Activated naive CD4-positive, alpha-beta T cell treated with anti-CD3 and anti-CD28 coated beads for 36 hours (primary cell): ENCODE measurements at regions not wholly inside any gene's neighbourhood (a gene's known extent, or its start where the extent isn't known, plus 50 kb on each side); places are given as distances from the start of the nearest gene placed in this dataset.

Experiments
- CTCF ChIA-PET: fragments of 350-600 bp; sonication (Branson Sonifier 250); formaldehyde crosslinking; loops from one replicate; lab custom pipeline; 2021; ENCODE audit warnings: antibody characterized with exemption; lab: Charles Lee
- DNase-seq: peaks from one replicate; pipeline ENCODE4 v3.0.0-alpha.2; 2020
- H3K27ac Mint-ChIP-seq: one replicate; pipeline ENCODE4 v1.8.0; 2021; ENCODE audit warnings: mild to moderate bottlenecking, mixed read lengths
- H3K27me3 Mint-ChIP-seq: one replicate; pipeline ENCODE4 v1.8.0; 2021; ENCODE audit warnings: low read depth, mixed read lengths
- H3K36me3 Mint-ChIP-seq: one replicate; pipeline ENCODE4 v1.8.0; 2021; ENCODE audit warnings: low read depth, mixed read lengths
- H3K4me1 Mint-ChIP-seq: one replicate; pipeline ENCODE4 v1.8.0; 2021; ENCODE audit warnings: low read depth, mixed read lengths
- H3K4me3 Mint-ChIP-seq: one replicate; pipeline ENCODE4 v1.8.0; 2021; ENCODE audit warnings: mild to moderate bottlenecking, moderate library complexity, mixed read lengths
- H3K9me3 Mint-ChIP-seq: one replicate; pipeline ENCODE4 v1.8.0; 2021; ENCODE audit warnings: mixed read lengths
- intact Hi-C: fragments of 100-400 bp; cut with micrococcal nuclease; formaldehyde crosslinking; loops from one replicate; pipeline ENCODE4 v1.15.1; 2023

DNA sequence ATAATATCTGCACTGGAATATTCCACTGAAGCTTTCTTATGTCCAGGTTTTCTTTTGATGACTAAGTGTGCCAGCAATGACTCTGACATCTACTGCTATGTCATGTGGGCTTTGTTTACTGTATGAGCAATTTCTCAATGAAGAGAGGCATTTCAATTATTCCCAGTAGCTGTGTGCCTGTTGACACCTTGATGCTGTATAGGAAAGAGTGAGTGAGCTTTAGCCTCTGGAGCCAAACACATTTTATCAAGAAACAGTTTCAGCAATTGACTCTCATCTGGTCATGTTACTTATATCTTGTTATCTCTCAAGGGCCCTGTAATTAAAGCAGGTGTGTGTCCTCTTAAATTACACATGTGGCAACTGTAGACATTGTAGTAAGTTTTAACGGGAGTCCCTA, 493.2 kb upstream of the FANCL start:
- H3K27me3 Mint-ChIP-seq: peaks cover 2% of the 10 kb centered on the region
- intact Hi-C loops: no loop called here
- no peaks in the 10 kb centered on the region for H3K36me3 Mint-ChIP-seq
- no peak overlapping the region for H3K4me3 Mint-ChIP-seq
- no peaks in the 10 kb centered on the region for H3K9me3 Mint-ChIP-seq
- H3K27ac Mint-ChIP-seq: no peak overlapping the region
- CTCF ChIA-PET: interaction anchor here (0.5 kb wide), 1 partner anchor 608 kb away, joined by 3 read pairs; no protein-coding TSS in a partner anchor
- no peak for DNase-seq
- no peaks in the 10 kb centered on the region for H3K4me1 Mint-ChIP-seq

DNA sequence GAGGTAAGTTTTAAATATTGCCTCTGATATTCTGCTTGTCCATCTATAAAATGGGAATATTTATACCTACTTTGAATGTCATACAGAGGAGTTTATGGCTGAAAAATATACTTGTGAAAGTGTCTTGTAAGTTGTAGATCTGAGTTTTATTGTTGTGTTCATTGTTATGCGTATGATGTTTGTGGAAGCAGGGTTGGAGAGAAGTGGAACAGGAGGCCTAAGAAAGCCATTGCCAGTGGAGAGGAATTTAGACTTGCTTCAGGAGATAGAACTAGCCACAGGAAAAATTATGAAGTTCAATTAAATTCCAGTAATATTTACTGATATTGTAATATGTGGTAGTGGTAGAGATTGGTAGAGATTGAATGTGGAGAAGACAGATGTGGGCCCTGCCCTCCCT, 491.9 kb upstream of the FANCL start:
- Mint-ChIP-seq H3K4me1 (no peaks in the 10 kb centered on the region), H3K27me3 (no peaks in the 10 kb centered on the region), H3K4me3 (no peak overlapping the region), H3K36me3 (no peaks in the 10 kb centered on the region), H3K9me3 (no peaks in the 10 kb centered on the region), H3K27ac (no peak overlapping the region)
- intact Hi-C loops: no loop called here
- CTCF ChIA-PET: no interaction called here
- no peak for DNase-seq

DNA sequence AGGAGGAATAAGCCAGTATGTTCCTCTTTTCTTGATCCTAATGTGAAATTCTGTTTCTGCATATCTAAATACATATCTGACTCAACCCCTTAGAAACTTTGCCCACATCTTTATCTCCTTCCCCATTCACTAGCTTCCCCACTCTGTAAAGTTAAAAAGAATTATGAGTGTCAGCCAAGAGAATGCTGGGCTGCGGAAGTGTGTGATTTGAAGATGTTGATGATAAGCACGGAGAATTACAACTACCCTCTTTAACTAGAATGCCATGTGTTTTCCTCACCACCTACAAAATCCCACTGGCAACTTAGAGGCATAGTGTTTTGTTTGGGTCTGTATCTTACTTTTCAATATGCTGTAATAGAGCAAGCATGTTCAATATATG, 490.4 kb upstream of the FANCL start:
- no peaks in the 10 kb centered on the region for H3K27me3 Mint-ChIP-seq
- intact Hi-C loops: no loop called here

DNA sequence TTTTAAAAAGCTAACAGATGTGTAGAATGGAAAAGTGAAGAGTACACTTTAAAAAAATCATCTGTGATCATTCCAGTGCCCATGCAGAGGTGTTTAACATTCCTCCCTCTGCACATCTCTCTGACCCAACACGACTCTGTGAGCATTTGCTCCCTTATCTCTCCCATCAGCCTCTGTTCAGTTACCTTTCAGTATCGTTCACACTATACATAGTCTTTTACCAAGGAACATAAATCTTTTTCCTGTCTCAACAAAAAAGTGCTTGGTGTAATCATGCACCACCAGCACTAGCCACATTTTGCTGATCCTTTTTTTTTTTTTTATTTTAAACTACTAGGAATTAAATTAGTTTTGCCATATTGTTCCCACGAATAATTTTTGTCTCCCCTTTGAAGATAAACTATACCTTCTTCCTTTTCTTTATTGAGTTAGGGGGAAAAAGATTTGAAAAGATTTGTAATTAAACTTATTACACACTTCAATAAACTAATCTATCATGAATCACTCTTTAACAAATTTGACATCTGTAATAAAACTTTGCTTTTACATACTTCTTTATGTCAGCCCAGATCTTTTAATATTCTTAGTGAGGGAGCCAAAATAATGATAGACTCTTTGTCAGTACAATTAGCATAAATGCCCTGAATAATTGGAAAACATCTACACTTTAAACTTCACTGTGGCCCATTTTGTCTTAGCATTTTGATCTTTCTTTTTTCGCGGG, 489.8 kb upstream of the FANCL start:
- intact Hi-C loops: no loop called here
- Mint-ChIP-seq H3K9me3 (no peaks in the 10 kb centered on the region), H3K27me3 (no peaks in the 10 kb centered on the region), H3K4me3 (no peak overlapping the region), H3K36me3 (no peaks in the 10 kb centered on the region), H3K27ac (no peak overlapping the region), H3K4me1 (no peaks in the 10 kb centered on the region)
- DNase-seq: no peak
- CTCF ChIA-PET: no interaction called here

More for the DNA sequence above, 490.4 kb upstream of the FANCL start:
- H3K27ac Mint-ChIP-seq: no peak overlapping the region
- CTCF ChIA-PET: no interaction called here
- no peaks in the 10 kb centered on the region for H3K9me3 Mint-ChIP-seq
- no peak overlapping the region for H3K4me3 Mint-ChIP-seq
- H3K4me1 Mint-ChIP-seq: no peaks in the 10 kb centered on the region
- DNase-seq: no peak
- H3K36me3 Mint-ChIP-seq: no peaks in the 10 kb centered on the region

DNA sequence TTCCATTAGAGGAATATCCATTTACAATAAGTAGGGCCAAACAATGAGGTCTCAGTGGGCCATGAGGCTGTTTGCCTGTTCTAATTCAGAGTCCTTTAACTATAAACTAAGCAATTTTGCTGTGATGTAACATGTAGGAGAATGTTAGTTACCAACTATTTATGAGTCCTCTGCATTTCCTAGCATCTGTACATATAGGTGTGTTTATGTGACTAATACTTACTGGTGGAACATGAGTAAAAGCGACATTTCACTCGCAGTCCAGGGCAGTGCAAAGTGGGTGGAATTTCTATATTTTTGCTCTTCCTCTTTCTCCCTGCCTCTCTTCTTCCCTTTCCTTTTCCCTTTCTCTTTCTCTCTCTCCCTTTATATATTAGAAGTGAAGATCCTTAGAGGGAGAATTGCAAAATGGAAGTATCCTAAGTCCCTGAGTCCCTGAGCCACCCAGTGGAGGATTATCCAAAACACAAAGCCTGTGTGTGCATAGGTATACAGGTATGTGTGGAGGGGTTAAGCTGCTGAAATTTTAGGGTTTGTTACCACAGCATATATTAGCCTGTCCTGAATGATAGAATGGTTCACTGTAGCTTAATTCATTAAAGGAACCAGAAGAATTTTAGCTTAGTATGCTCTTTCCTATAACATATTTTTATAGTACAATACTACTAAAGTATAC, 487.0 kb upstream of the FANCL start:
- Mint-ChIP-seq H3K4me1 (no peaks in the 10 kb centered on the region), H3K36me3 (no peaks in the 10 kb centered on the region), H3K27me3 (no peaks in the 10 kb centered on the region), H3K27ac (no peak overlapping the region), H3K9me3 (no peaks in the 10 kb centered on the region), H3K4me3 (no peak overlapping the region)
- intact Hi-C loops: no loop called here
- CTCF ChIA-PET: no interaction called here
- DNase-seq: no peak

DNA sequence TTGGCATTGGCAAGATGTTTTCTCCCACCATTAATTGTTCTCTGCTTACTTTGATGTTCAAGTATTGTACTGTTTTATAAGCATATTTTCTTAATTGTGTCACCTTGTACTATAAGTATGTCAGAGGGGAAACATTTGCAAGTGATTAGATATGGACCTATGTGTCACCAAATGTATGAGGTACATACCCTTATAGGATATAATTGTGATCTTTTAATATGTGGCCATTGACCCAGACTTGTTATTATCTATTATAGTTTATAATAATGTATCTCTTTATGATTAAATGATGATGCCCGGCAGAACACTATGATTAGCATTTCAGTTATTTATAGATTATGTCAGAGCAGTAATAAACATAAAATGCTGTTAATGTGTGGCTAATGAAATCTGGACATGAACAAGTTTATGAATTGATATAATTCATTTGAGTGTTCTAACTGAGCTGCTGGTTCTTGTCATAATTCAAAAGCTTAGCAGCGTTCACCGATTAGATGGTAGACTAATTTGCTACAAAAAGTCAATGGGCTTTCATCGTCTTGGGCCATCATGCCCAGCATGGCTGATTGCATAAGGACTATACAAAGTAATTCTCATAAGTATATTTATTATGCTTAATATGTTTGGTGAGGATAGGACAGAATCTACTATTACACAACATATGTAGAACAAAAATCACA, 480.9 kb upstream of the FANCL start:
- no peak overlapping the region for H3K27ac Mint-ChIP-seq
- H3K27me3 Mint-ChIP-seq: peaks cover 3% of the 10 kb centered on the region
- DNase-seq: no peak
- H3K9me3 Mint-ChIP-seq: no peaks in the 10 kb centered on the region
- H3K36me3 Mint-ChIP-seq: no peaks in the 10 kb centered on the region
- intact Hi-C loops: no loop called here
- no peaks in the 10 kb centered on the region for H3K4me1 Mint-ChIP-seq
- CTCF ChIA-PET: interaction anchor here (0.5 kb wide), 1 partner anchor 151 kb away, joined by 4 read pairs; no protein-coding TSS in a partner anchor
- no peak overlapping the region for H3K4me3 Mint-ChIP-seq

DNA sequence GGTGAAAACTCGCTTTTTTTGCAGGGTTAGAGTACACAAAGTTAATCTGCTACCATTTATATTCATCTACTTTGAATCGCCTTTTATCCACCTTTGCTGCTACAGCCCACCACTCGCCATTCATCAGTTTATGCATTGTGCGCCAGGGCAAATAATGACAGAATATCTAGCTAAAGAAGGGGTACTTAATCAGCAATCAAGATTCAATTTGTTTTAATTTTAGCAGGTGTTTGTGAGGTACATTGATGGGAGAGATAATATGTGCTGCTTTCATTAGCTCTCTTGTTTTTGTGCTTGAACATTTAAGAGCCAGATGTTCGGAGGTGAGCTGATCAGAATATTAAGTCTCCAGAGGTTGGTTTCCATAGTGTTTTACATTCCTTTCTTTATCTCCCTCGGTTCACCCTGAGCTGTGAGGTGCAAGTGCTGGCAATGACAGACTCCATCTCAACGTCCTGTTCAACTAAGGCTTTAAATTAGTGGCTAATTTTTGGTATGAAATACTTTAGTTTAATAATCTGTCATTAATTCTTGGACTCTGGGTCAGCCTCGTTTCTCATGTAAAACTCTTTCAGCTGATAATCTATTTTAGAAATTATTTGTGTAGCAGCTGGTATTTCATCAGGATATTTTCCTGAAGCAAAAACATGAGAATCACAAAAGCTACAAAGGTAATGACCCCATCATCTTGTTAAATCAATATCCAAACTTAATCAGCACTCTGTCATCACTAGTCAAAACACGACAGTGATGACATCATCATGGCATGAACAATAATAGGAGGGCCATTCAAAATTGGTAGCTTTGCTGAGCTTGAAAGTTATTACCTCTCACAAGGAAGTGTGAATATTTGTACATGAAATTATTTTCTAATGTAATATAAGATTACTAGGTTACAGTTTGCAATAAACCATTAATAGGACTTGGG, 479.9 kb upstream of the FANCL start:
- Mint-ChIP-seq H3K27ac (no peak overlapping the region), H3K27me3 (peaks cover 5% of the 10 kb centered on the region), H3K36me3 (no peaks in the 10 kb centered on the region), H3K4me1 (no peaks in the 10 kb centered on the region), H3K4me3 (no peak overlapping the region), H3K9me3 (no peaks in the 10 kb centered on the region)
- CTCF ChIA-PET: interaction anchor here (1.1 kb wide), 1 partner anchor 85 kb away, joined by 3 read pairs; no protein-coding TSS in a partner anchor
- DNase-seq: no peak
- intact Hi-C loops: no loop called here

DNA sequence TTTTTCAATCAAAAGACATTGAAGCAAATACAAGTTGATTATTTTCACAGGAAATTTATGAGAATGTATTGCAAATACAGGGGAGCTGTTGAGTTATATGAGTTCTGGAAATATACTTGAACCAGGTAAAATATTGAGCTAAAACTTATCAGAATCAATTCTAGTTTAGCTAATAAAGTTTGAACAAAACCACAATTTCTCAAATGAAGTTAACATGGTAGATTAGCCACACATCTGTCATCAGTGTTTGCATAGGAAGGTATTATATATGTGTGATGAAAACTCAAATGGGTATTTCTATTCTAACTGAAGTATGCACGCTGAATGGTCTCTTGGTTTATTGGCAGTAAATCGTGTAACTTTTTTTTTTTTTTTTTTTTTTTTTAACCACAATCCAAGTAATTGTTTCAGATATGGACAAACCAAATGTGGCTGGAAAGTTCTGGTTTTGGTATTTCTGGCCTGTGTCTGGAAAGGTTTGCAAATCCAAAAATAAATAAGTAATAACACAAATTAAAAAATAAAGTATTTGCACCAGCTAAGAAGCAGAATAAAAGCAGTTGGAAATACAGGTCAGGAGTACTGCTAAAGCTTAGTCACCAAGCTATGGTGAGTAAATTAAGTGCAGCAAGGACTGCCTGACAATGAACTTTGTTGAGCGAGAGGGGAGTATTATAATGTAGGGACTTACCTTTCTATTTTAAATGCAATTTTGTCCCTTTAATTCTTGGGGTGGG, 479.1 kb upstream of the FANCL start:
- Mint-ChIP-seq H3K4me3 (no peak overlapping the region), H3K27ac (no peak overlapping the region), H3K4me1 (no peaks in the 10 kb centered on the region), H3K9me3 (no peaks in the 10 kb centered on the region), H3K27me3 (peaks cover 5% of the 10 kb centered on the region), H3K36me3 (no peaks in the 10 kb centered on the region)
- no peak for DNase-seq
- intact Hi-C loops: no loop called here
- CTCF ChIA-PET: interaction anchor here (0.7 to 1.1 kb wide), 2 partner anchors 86 to 523 kb away, joined by 3 to 5 read pairs; no protein-coding TSS in a partner anchor

DNA sequence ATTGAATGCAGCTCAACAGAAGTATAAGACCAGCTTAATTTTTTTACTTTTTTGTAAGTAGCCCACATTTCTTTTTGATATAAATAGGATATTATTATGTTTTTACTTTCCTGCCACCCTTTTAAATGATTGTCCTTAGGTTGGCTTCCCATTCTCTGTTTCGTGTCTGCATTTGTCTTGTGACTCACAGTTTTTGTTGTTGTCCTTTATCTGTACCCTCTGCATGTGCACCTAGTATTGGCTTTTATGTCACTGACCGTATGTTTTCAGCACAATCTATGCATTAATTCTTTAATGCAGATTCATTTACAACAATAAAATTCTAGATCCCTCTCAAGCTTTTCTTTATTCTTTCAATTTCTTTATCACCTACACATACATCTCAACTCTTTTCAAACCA, 474.2 kb upstream of the FANCL start:
- Mint-ChIP-seq H3K9me3 (no peaks in the 10 kb centered on the region), H3K36me3 (no peaks in the 10 kb centered on the region), H3K27me3 (peaks cover 5% of the 10 kb centered on the region), H3K27ac (no peak overlapping the region), H3K4me3 (no peak overlapping the region), H3K4me1 (no peaks in the 10 kb centered on the region)
- no peak for DNase-seq
- CTCF ChIA-PET: no interaction called here
- intact Hi-C loops: no loop called here

DNA sequence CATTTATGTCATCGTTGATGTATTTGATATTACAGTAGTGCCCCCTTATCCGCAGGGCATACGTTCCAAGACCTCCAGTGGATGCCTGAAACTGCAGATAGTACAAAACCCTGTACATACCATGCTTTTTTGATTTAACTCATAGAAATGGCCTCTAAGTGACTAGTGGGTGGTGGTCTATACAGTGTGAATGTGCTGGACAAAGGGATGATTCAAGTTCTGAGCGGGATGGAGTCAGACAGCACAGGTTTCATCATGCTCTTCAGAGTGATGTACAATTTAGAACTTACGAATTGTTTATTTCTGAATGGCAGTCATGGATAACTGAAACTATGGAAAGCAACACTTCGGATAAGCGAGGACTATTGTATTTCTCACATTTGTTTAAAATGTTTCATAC, 473.1 kb upstream of the FANCL start:
- Mint-ChIP-seq H3K27ac (no peak overlapping the region), H3K27me3 (peaks cover 2% of the 10 kb centered on the region), H3K9me3 (no peaks in the 10 kb centered on the region), H3K4me3 (no peak overlapping the region), H3K4me1 (no peaks in the 10 kb centered on the region), H3K36me3 (no peaks in the 10 kb centered on the region)
- DNase-seq: no peak
- intact Hi-C loops: no loop called here
- CTCF ChIA-PET: no interaction called here

DNA sequence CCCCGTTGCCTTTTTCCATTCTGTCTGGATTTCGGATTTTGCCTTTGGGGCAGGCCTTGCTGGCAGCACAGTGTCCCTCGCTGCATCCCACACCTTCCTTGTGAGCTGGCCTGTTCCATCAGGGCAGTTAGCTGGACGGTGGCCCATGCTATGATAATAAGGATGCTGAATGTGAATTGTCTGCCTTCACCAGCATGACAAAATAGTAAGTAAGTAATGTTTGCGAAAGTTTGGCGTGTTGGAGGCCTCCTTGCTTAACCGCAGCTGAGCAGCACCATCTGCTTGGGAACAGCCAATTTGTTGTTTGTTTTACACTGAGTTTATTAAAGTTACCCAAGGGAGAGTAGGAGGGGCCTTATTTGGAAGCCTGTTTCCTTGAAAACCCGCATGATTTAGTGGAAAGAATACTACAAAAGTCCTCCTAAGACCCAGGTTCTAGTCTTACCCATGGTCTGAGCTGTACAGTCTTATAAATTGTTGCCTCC, 469.7 kb upstream of the FANCL start:
- intact Hi-C loops: no loop called here

More for the DNA sequence above, 469.7 kb upstream of the FANCL start:
- Mint-ChIP-seq H3K9me3 (no peaks in the 10 kb centered on the region), H3K27me3 (no peaks in the 10 kb centered on the region), H3K4me1 (no peaks in the 10 kb centered on the region), H3K27ac (no peak overlapping the region), H3K36me3 (no peaks in the 10 kb centered on the region), H3K4me3 (no peak overlapping the region)
- CTCF ChIA-PET: interaction anchor here (0.6 kb wide), 1 partner anchor 791 kb away, joined by 3 read pairs; no protein-coding TSS in a partner anchor
- no peak for DNase-seq
